ENCODE measurements at regions not wholly inside any gene's neighbourhood (a gene's known extent, or its start where the extent isn't known, plus 50 kb on each side); places are given as distances from the start of the nearest gene placed in this dataset.
A peak's percentile ranks its signal among the peaks of the same experiment; 100 is the strongest.

GRCh38 chr1:47710329-47711071 is 272.7 kb downstream of the FOXD2 start:
- no peaks in the 10 kb centered on the region for H3K27me3 ChIP-seq
- no peak overlapping the region for H3K27ac ChIP-seq
- intact Hi-C loops (cut with DNase I): loop anchor here (1.0 to 5.0 kb wide), 5 partner anchors 140 to 278 kb away; no protein-coding TSS in a partner anchor
- no peaks in the 10 kb centered on the region for H3K36me3 ChIP-seq
- TF ChIP-seq, protein P1, sequence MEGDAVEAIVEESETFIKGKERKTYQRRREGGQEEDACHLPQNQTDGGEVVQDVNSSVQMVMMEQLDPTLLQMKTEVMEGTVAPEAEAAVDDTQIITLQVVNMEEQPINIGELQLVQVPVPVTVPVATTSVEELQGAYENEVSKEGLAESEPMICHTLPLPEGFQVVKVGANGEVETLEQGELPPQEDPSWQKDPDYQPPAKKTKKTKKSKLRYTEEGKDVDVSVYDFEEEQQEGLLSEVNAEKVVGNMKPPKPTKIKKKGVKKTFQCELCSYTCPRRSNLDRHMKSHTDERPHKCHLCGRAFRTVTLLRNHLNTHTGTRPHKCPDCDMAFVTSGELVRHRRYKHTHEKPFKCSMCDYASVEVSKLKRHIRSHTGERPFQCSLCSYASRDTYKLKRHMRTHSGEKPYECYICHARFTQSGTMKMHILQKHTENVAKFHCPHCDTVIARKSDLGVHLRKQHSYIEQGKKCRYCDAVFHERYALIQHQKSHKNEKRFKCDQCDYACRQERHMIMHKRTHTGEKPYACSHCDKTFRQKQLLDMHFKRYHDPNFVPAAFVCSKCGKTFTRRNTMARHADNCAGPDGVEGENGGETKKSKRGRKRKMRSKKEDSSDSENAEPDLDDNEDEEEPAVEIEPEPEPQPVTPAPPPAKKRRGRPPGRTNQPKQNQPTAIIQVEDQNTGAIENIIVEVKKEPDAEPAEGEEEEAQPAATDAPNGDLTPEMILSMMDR (IDR thresholded peaks at IDR 0.05): peak; percentile 96 to 100 (median 99)
- peak in 1 of 2 donors; percentile 88 for DNase-seq (ENCODE audit: low spot score in 2 of 2)
- H3K9me3 ChIP-seq: no peaks in the 10 kb centered on the region
- peaks cover 12 to 13% of the 10 kb centered on the region in 2 donors for H3K4me1 ChIP-seq
- peak overlapping the region; percentile 40 to 65 for H3K4me3 ChIP-seq

Data from ascending aorta (tissue), 2 donors.